Neural cell (in vitro differentiated cells): ENCODE measurements at regions not wholly inside any gene's neighbourhood (a gene's known extent, or its start where the extent isn't known, plus 50 kb on each side); places are given as distances from the start of the nearest gene placed in this dataset.

ENCODE experiments used
- H2AFZ ChIP-seq: fragments of 200-600, 300-800 bp; sonication (generic), shearing (Covaris generic); 2 replicates; pipeline ENCODE4 v1.6.0; 2014; ENCODE audit warnings: low read depth, mild to moderate bottlenecking, antibody characterized with exemption, low read length, moderate library complexity
- H3F3A ChIP-seq: fragments of 200-600 bp; shearing (Covaris generic); 2 replicates; pipeline ENCODE4 v1.6.1; 2016; ENCODE audit warnings: mild to moderate bottlenecking, moderate library complexity, mixed read lengths, antibody characterized with exemption, low read length; ENCODE audit not compliant: insufficient read depth, poor library complexity, severe bottlenecking
- H3K27ac ChIP-seq: fragments of 200-600, 300-800 bp; sonication (generic), shearing (Covaris generic); 2 replicates; pipeline ENCODE4 v1.5.1; 2014; ENCODE audit warnings: mild to moderate bottlenecking, low read length, moderate library complexity
- H3K27me3 ChIP-seq: fragments of 300-800, 200-600 bp; sonication (generic), shearing (Covaris generic); 2 replicates; pipeline ENCODE4 v1.6.0; 2014; ENCODE audit warnings: mild to moderate bottlenecking, low read depth, low read length, moderate library complexity; ENCODE audit not compliant: insufficient read depth
- H3K36me3 ChIP-seq: fragments of 300-800, 200-600 bp; sonication (generic), shearing (Covaris generic); 2 replicates; pipeline ENCODE4 v1.5.1; 2014; ENCODE audit warnings: mild to moderate bottlenecking, antibody characterized with exemption, low read length, moderate library complexity; ENCODE audit not compliant: insufficient read depth
- H3K4me2 ChIP-seq: fragments of 300-800, 200-600 bp; sonication (generic), shearing (Covaris generic); 2 replicates; pipeline ENCODE4 v1.6.0; 2014; ENCODE audit warnings: mild to moderate bottlenecking, low read length
- H3K4me3 ChIP-seq: fragments of 300-800, 200-600 bp; sonication (generic), shearing (Covaris generic); 2 replicates; pipeline ENCODE4 v1.5.1; 2014; ENCODE audit warnings: mild to moderate bottlenecking, low read length, moderate library complexity
- H3K79me2 ChIP-seq: fragments of 200-600 bp; shearing (Covaris generic); replicated peaks from 2 replicates; pipeline ENCODE4 v1.6.0; 2014; ENCODE audit warnings: mild to moderate bottlenecking, low read length, moderate library complexity; ENCODE audit not compliant: insufficient read depth
- H3K9ac ChIP-seq: fragments of 300-800, 200-600 bp; sonication (generic), shearing (Covaris generic); 2 replicates; pipeline ENCODE4 v1.6.1; 2016; ENCODE audit warnings: mild to moderate bottlenecking, low read length, mixed read lengths
- H3K9me2 ChIP-seq: fragments of 200-600 bp; shearing (Covaris generic); 2 replicates; pipeline ENCODE4 v1.6.1; 2016; ENCODE audit warnings: mild to moderate bottlenecking, low read length, mixed read lengths; ENCODE audit not compliant: insufficient read depth
- H3K9me3 ChIP-seq: fragments of 200-600, 300-800 bp; sonication (generic), shearing (Covaris generic); 2 replicates; pipeline ENCODE4 v1.6.1; 2016; ENCODE audit warnings: mild to moderate bottlenecking, mixed run types, low read length, moderate library complexity, mixed read lengths
- H4K20me1 ChIP-seq: fragments of 200-600 bp; shearing (Covaris generic); 2 replicates; pipeline ENCODE4 v1.6.1; 2016; ENCODE audit warnings: mild to moderate bottlenecking, mixed run types; ENCODE audit not compliant: insufficient read depth
- EP300 ChIP-seq: fragments of 450-650 bp; conservative IDR thresholded peaks from 2 replicates; pipeline ENCODE4 v1.6.1; 2014; ENCODE audit warnings: antibody characterized with exemption, mild to moderate bottlenecking, moderate library complexity; ENCODE audit not compliant: poor library complexity, severe bottlenecking
- EZH2 ChIP-seq: fragments of 200-600, 300-800 bp; shearing (Covaris generic), sonication (generic); IDR thresholded peaks from 2 replicates; pipeline ENCODE4 v1.6.1; 2014; ENCODE audit warnings: antibody characterized with exemption, low read length, borderline replicate concordance, mild to moderate bottlenecking; ENCODE audit not compliant: insufficient read depth, poor library complexity, severe bottlenecking
- MXI1 ChIP-seq: fragments of 450-650 bp; conservative IDR thresholded peaks from 2 replicates; pipeline ENCODE4 v1.6.1; 2014; ENCODE audit warnings: antibody characterized with exemption, mild to moderate bottlenecking; ENCODE audit not compliant: poor library complexity, severe bottlenecking
- POLR2AphosphoS5 ChIP-seq: IDR thresholded peaks from 2 replicates; pipeline ENCODE4 v1.6.1; 2012
- RAD21 ChIP-seq: fragments of 450-650 bp; conservative IDR thresholded peaks from 2 replicates; pipeline ENCODE4 v1.6.1; 2014; ENCODE audit warnings: antibody characterized with exemption, mild to moderate bottlenecking, moderate library complexity
- SMC3 ChIP-seq: fragments of 450-650 bp; conservative IDR thresholded peaks from 2 replicates; pipeline ENCODE4 v1.6.1; 2014; ENCODE audit warnings: antibody characterized with exemption, mild to moderate bottlenecking, moderate library complexity; ENCODE audit not compliant: poor library complexity
- TAF1 ChIP-seq: IDR thresholded peaks from 2 replicates; pipeline ENCODE4 v1.6.1; 2012; ENCODE audit warnings: low read depth
- TF ChIP-seq, protein P1 (sequence below): fragments of 450-650 bp; IDR thresholded peaks from 2 replicates; pipeline ENCODE4 v1.5.1; 2014; ENCODE audit warnings: antibody characterized with exemption, mild to moderate bottlenecking, moderate library complexity; ENCODE audit not compliant: poor library complexity, severe bottlenecking
- TF ChIP-seq, protein P2 (sequence below): IDR thresholded peaks from 2 replicates; pipeline ENCODE4 v1.6.1; 2012; ENCODE audit warnings: borderline replicate concordance

DNA sequence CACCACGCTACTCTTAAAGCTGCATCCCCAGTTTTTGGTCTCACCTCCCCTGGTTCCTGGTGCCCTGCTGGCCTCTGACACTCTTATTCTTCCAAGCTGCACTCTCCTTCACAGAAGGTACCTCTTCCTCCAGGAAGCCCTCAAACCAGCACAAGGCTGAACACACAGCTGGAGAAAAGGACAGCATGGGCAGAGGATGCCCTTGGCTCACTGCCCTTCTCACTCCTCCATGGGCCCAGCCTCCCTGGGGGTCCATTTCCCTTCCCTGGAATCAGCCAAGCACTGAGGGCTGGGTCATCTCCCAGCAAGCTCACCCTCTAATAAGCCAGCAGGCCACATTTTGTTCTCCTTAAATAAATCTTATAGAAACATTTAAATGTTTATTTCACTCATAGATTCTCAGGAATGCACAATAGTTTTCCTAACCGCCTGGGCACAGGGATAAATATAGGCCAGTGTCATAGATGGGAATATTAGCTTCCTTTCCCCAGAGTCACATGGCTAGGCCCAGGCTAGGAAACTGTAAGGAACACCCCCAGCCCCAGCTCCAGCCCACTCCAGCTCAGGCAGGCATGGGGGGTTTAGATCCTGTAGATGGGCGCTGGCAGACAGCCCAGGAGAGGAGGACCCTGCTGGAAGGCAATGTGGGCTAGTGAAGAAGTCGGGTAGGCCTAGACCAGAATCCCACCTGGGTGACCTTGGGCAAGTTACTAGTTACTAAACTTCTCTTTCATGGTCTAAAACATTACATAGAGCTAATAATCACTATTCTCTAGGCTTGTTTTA lies 51.5 kb downstream of the IRAG1 start:
- H3K79me2 ChIP-seq: no peaks in the 10 kb centered on the region
- TF ChIP-seq POLR2AphosphoS5: no peak
- no peak for TF ChIP-seq MXI1
- TF ChIP-seq, protein P1, sequence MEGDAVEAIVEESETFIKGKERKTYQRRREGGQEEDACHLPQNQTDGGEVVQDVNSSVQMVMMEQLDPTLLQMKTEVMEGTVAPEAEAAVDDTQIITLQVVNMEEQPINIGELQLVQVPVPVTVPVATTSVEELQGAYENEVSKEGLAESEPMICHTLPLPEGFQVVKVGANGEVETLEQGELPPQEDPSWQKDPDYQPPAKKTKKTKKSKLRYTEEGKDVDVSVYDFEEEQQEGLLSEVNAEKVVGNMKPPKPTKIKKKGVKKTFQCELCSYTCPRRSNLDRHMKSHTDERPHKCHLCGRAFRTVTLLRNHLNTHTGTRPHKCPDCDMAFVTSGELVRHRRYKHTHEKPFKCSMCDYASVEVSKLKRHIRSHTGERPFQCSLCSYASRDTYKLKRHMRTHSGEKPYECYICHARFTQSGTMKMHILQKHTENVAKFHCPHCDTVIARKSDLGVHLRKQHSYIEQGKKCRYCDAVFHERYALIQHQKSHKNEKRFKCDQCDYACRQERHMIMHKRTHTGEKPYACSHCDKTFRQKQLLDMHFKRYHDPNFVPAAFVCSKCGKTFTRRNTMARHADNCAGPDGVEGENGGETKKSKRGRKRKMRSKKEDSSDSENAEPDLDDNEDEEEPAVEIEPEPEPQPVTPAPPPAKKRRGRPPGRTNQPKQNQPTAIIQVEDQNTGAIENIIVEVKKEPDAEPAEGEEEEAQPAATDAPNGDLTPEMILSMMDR: no peak
- TF ChIP-seq RAD21: no peak
- no peak for TF ChIP-seq EZH2
- TF ChIP-seq SMC3: no peak
- no peak for TF ChIP-seq TAF1
- TF ChIP-seq EP300: no peak
- TF ChIP-seq, protein P2, sequence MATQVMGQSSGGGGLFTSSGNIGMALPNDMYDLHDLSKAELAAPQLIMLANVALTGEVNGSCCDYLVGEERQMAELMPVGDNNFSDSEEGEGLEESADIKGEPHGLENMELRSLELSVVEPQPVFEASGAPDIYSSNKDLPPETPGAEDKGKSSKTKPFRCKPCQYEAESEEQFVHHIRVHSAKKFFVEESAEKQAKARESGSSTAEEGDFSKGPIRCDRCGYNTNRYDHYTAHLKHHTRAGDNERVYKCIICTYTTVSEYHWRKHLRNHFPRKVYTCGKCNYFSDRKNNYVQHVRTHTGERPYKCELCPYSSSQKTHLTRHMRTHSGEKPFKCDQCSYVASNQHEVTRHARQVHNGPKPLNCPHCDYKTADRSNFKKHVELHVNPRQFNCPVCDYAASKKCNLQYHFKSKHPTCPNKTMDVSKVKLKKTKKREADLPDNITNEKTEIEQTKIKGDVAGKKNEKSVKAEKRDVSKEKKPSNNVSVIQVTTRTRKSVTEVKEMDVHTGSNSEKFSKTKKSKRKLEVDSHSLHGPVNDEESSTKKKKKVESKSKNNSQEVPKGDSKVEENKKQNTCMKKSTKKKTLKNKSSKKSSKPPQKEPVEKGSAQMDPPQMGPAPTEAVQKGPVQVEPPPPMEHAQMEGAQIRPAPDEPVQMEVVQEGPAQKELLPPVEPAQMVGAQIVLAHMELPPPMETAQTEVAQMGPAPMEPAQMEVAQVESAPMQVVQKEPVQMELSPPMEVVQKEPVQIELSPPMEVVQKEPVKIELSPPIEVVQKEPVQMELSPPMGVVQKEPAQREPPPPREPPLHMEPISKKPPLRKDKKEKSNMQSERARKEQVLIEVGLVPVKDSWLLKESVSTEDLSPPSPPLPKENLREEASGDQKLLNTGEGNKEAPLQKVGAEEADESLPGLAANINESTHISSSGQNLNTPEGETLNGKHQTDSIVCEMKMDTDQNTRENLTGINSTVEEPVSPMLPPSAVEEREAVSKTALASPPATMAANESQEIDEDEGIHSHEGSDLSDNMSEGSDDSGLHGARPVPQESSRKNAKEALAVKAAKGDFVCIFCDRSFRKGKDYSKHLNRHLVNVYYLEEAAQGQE: no peak
- no peaks in the 10 kb centered on the region for H3K27me3 ChIP-seq
- no peaks in the 10 kb centered on the region for H3K9me3 ChIP-seq
- H2AFZ ChIP-seq: no peak overlapping the region
- no peak overlapping the region for H3K9ac ChIP-seq
- H3K4me3 ChIP-seq: no peak overlapping the region
- H3F3A ChIP-seq: no peaks in the 10 kb centered on the region
- no peaks in the 10 kb centered on the region for H3K9me2 ChIP-seq
- no peak overlapping the region for H3K27ac ChIP-seq
- no peaks in the 10 kb centered on the region for H3K36me3 ChIP-seq
- no peak overlapping the region for H3K4me2 ChIP-seq
- no peaks in the 10 kb centered on the region for H4K20me1 ChIP-seq

DNA sequence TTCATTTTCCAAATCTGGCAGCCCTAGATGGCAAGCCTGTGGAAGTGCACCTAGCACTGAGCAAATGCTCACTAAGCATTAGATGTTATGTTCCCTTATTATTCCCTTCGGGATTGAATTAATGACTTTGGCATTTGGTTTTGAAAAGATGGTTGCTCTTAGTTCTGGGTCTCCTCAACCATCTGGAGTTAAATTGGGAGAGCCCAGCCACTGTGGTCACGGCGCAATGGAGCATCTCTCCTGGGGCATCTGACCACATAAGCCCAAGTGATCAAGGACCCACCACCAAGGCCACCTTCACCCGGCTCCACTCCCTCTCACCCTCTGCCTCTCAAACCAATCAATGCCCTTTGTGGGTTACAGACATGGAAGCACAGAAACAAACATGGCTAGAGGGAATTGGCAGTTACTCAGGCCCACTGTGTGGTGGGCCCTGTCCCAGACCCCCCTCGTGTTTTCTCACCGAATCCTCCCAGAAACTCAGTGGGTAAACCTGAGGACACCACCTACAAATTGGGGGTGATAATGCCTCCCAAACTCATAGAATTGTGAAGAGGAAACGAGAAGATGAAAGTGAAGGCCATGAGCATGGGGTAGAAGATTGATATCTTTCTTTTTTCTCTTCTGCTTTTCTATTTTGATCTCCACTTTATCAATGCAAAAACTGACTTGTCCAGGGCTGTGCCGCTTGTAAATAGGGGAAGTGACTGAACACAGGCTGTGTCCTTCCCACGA lies 52.2 kb downstream of the IRAG1 start:
- no peak for TF ChIP-seq EP300
- TF ChIP-seq, protein P2: no peak
- TF ChIP-seq SMC3: no peak
- TF ChIP-seq TAF1: no peak
- TF ChIP-seq POLR2AphosphoS5: no peak
- TF ChIP-seq, protein P1: no peak
- TF ChIP-seq EZH2: no peak
- no peak for TF ChIP-seq RAD21
- TF ChIP-seq MXI1: no peak
- H4K20me1 ChIP-seq: no peaks in the 10 kb centered on the region
- no peaks in the 10 kb centered on the region for H3K9me3 ChIP-seq
- H3K9ac ChIP-seq: no peak overlapping the region
- H3K4me3 ChIP-seq: no peak overlapping the region
- no peaks in the 10 kb centered on the region for H3K27me3 ChIP-seq
- H3K27ac ChIP-seq: no peak overlapping the region
- H3K4me2 ChIP-seq: no peak overlapping the region
- H3F3A ChIP-seq: no peaks in the 10 kb centered on the region
- no peaks in the 10 kb centered on the region for H3K9me2 ChIP-seq
- no peak overlapping the region for H2AFZ ChIP-seq
- no peaks in the 10 kb centered on the region for H3K79me2 ChIP-seq
- H3K36me3 ChIP-seq: no peaks in the 10 kb centered on the region
